ENCODE measurements at regions not wholly inside any gene's neighbourhood (a gene's known extent, or its start where the extent isn't known, plus 50 kb on each side); places are given as distances from the start of the nearest gene placed in this dataset.

DNA sequence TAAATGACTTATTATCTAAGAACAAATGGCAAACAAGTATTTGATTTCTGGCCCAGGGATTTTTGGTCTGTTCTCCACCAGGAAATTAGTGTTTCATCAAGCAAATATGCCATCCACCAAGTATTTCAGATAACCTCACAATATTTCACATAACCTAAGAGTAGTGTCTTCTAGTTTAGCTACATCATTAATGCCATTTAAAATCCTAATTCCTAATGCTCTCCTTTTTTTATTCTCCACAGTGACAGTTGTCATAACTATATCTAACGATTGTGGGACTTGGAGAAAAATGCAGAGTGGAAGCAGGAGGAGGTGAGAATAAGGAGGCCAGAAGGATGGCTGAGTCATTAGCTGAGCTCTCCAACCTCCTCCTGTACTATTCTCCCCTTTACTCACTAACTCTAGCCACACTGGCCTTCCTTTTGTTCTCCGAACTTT, 58.5 kb upstream of the CTLA4 start:
- Mint-ChIP-seq H3K27ac (ENCODE audit: unreplicated experiment) (no peak overlapping the region), H3K9me3 (ENCODE audit: unreplicated experiment) (no peaks in the 10 kb centered on the region), H3K4me1 (ENCODE audit: unreplicated experiment) (peaks cover 9% of the 10 kb centered on the region), H3K27me3 (ENCODE audit: unreplicated experiment) (no peaks in the 10 kb centered on the region), H3K36me3 (ENCODE audit: low read depth, unreplicated experiment) (no peaks in the 10 kb centered on the region), H3K4me3 (ENCODE audit: unreplicated experiment) (no peak overlapping the region)
- TF ChIP-seq, protein P1, sequence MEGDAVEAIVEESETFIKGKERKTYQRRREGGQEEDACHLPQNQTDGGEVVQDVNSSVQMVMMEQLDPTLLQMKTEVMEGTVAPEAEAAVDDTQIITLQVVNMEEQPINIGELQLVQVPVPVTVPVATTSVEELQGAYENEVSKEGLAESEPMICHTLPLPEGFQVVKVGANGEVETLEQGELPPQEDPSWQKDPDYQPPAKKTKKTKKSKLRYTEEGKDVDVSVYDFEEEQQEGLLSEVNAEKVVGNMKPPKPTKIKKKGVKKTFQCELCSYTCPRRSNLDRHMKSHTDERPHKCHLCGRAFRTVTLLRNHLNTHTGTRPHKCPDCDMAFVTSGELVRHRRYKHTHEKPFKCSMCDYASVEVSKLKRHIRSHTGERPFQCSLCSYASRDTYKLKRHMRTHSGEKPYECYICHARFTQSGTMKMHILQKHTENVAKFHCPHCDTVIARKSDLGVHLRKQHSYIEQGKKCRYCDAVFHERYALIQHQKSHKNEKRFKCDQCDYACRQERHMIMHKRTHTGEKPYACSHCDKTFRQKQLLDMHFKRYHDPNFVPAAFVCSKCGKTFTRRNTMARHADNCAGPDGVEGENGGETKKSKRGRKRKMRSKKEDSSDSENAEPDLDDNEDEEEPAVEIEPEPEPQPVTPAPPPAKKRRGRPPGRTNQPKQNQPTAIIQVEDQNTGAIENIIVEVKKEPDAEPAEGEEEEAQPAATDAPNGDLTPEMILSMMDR (IDR thresholded peaks at IDR 0.05; ENCODE audit: unreplicated experiment) = no peak
- no peak for DNase-seq (ENCODE audit: low spot score)

DNA sequence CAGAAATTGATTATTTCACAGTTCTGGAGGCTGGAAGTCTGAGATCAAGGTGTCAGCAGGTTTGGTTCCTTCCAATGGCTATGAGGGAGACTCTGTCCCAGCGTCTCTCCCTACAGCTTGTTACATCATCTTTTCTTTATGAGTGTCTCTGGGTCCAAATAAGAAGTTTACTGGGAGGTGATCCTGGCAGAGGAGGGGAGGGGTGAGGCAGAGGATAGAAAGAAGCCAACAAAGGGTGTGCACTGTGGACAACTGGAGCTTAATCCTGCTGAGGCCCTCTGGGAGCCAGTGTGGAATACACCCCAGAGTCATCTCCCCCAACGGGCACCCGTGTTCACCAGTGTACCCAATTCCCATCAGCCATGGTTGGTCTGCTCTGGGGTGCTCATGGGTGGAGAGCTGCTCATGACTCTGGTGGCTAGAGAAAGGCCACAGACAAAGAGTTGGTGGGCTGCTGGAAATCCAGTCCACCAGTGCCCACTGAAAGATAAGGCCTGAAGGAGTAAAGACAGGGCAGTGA, 57.5 kb upstream of the CTLA4 start:
- H3K36me3 Mint-ChIP-seq (ENCODE audit: low read depth, unreplicated experiment) = no peaks in the 10 kb centered on the region
- H3K4me1 Mint-ChIP-seq (ENCODE audit: unreplicated experiment) = peaks cover 17% of the 10 kb centered on the region
- no peak overlapping the region for H3K4me3 Mint-ChIP-seq (ENCODE audit: unreplicated experiment)
- TF ChIP-seq, protein P1 (IDR thresholded peaks at IDR 0.05; ENCODE audit: unreplicated experiment) = no peak
- no peaks in the 10 kb centered on the region for H3K9me3 Mint-ChIP-seq (ENCODE audit: unreplicated experiment)
- no peak for DNase-seq (ENCODE audit: low spot score)
- no peak overlapping the region for H3K27ac Mint-ChIP-seq (ENCODE audit: unreplicated experiment)
- H3K27me3 Mint-ChIP-seq (ENCODE audit: unreplicated experiment) = no peaks in the 10 kb centered on the region

DNA sequence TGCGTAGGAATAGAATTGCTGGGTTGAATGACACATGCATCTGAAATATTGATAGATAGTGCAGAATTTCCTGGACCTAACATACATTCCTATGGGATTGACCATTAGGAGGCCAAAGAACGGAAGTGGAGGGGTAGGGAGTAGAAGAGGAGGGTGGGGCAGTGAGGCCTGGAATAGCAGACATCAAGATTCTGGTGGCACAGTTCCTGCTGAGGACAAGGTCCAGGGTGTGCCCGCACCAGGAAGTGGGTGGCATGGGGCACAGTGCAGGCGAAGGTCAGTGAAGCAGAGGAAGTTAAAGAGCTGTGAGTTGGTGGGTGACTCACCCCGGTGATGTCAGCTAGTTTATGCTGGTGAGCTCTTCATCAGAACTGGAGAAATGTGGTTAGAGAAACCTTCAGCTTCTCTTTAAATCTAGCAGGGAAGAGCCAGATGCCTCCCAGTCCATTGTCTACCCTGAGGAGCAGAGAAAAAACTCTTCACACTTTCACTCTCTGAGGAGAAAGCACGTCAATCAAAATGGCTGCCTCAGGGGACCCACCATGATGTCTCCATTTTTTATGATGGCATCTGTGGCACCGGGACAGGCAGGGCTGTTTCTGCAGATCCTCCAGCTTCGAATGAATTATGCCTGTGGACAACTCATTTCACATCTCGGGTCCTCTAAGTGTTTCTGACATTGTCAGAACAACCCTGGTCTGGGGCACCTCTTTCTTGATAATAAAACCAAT, 55.9 kb upstream of the CTLA4 start:
- Mint-ChIP-seq H3K27ac (ENCODE audit: unreplicated experiment) (no peak overlapping the region), H3K4me3 (ENCODE audit: unreplicated experiment) (no peak overlapping the region), H3K27me3 (ENCODE audit: unreplicated experiment) (peaks cover 2% of the 10 kb centered on the region), H3K4me1 (ENCODE audit: unreplicated experiment) (peaks cover 31% of the 10 kb centered on the region), H3K9me3 (ENCODE audit: unreplicated experiment) (no peaks in the 10 kb centered on the region), H3K36me3 (ENCODE audit: low read depth, unreplicated experiment) (no peaks in the 10 kb centered on the region)
- TF ChIP-seq, protein P1 (IDR thresholded peaks at IDR 0.05; ENCODE audit: unreplicated experiment) = no peak
- DNase-seq (ENCODE audit: low spot score) = no peak

DNA sequence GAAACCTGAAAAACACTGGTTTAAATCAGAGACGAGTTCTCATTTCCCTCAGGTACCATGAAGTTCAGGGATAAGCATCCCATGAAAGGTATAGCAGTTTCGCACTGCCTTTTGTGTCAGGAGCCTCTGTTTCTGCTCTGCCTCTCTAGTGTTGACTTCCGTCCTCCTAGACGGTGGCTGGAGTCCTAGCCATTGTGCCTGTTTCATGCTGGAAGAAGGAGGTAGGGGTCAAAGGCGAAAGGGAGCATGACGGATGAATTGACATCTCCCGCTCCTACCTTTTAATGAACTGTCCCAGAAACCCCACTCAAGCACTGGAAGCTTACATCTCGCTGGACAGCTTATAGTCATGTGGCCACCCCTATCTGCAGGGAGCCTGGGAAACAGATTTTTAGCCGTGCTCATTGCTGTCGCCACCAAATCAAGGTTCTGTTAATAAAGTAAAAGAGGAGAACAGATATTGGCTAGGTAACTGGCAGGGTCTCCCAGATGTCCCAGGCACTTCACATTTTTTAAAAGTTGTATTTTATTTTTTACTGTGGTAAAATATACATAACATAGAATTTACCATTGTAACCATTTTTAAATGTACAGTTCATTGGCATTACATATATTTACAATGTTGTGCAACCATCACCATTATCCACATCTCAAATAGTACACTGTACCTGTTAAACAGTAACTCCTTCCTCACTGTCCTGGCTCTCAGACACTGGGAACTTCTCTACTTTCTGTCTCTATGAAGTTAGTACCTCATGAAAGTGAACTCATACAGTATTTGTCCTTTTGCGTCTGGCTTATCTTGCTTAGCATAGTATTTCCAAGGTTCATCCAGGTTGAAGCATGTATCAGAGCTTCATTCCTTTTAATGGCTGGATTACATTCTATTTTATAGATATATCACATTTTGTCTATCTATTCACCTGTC, 55.0 kb upstream of the CTLA4 start:
- DNase-seq (ENCODE audit: low spot score) = no peak
- Mint-ChIP-seq H3K4me3 (ENCODE audit: unreplicated experiment) (no peak overlapping the region), H3K9me3 (ENCODE audit: unreplicated experiment) (no peaks in the 10 kb centered on the region), H3K4me1 (ENCODE audit: unreplicated experiment) (peaks cover 31% of the 10 kb centered on the region), H3K27ac (ENCODE audit: unreplicated experiment) (no peak overlapping the region), H3K27me3 (ENCODE audit: unreplicated experiment) (peaks cover 2% of the 10 kb centered on the region), H3K36me3 (ENCODE audit: low read depth, unreplicated experiment) (no peaks in the 10 kb centered on the region)
- TF ChIP-seq, protein P1 (IDR thresholded peaks at IDR 0.05; ENCODE audit: unreplicated experiment) = no peak
